Neural progenitor cell (in vitro differentiated cells): ENCODE measurements at regions not wholly inside any gene's neighbourhood (a gene's known extent, or its start where the extent isn't known, plus 50 kb on each side); places are given as distances from the start of the nearest gene placed in this dataset.

Source experiments
- CTCF ChIP-seq: fragments of 200-600 bp; sonication (generic); IDR thresholded peaks from 2 replicates; pipeline ENCODE4 v1.5.1; 2017; ENCODE audit warnings: antibody characterized with exemption, mild to moderate bottlenecking
- EZH2phosphoT487 ChIP-seq: fragments of 200-600 bp; sonication (generic); IDR thresholded peaks from 2 replicates; pipeline ENCODE4 v1.6.1; 2017; ENCODE audit warnings: antibody characterized with exemption

GRCh38 chr10:117603081-117603480 lies 60.5 kb downstream of the EMX2 start:
- TF ChIP-seq CTCF, result no peak
- TF ChIP-seq EZH2phosphoT487, result no peak
